A549 (cell line): ENCODE measurements at regions not wholly inside any gene's neighbourhood (a gene's known extent, or its start where the extent isn't known, plus 50 kb on each side); places are given as distances from the start of the nearest gene placed in this dataset.

Experiments
- ATAC-seq, 2 experiments: fragments of 200-7000 bp in 1 of 2; fragments of >200 bp in 1 of 2; cut with Nextera tagmentation in 1 of 2; cut with Tn5 transposase in 1 of 2; 3 replicates each; pipeline versions ENCODE4 v1.8.0 to v1.9.1; 2018 to 2020; ENCODE audit warnings: mild to moderate bottlenecking in 1 of 2, moderate library complexity in 1 of 2
- CTCF ChIA-PET: fragments of 300-600 bp; sonication (Branson Sonifier 250); formaldehyde crosslinking; extraction: SDS; loops from one replicate; lab custom pipeline; 2021; ENCODE audit warnings: antibody characterized with exemption, inconsistent platforms; lab: Yijun Ruan, JAX
- POLR2A ChIA-PET: fragments of 350-600 bp; formaldehyde crosslinking; extraction: SDS; loops from one replicate; lab custom pipeline; 2021; ENCODE audit warnings: antibody characterized with exemption, inconsistent platforms; lab: Yijun Ruan, JAX
- DNase-seq, 2 experiments: peaks; one replicate each; pipeline versions ENCODE4 v3.0.0 to v3.0.0-alpha.2; 2011 to 2016; ENCODE audit warnings: low read depth in 1 of 2, low spot score in 1 of 2
- FAIRE-seq: peaks from 2 replicates; lab custom pipeline; 2011; peaks lifted over from hg19 to GRCh38; lab: Jason Lieb, UNC
- H3K27ac ChIP-seq, 2 experiments: fragments of >200 bp; sonication (Bioruptor Twin); formaldehyde crosslinking; 3 replicates each; pipeline ENCODE4 v1.5.1; 2016 to 2017
- H3K4me1 ChIP-seq: fragments of >200 bp; sonication (Bioruptor Twin); formaldehyde crosslinking; 3 replicates; pipeline ENCODE4 v1.6.1; 2016
- H3K4me2 ChIP-seq: fragments of >200 bp; sonication (Bioruptor Twin); formaldehyde crosslinking; 3 replicates; pipeline ENCODE4 v1.6.1; 2016
- H3K4me3 ChIP-seq: fragments of >200 bp; sonication (Bioruptor Twin); formaldehyde crosslinking; 3 replicates; pipeline ENCODE4 v1.5.1; 2016
- H3K9me3 ChIP-seq: fragments of >200 bp; sonication (Bioruptor Twin); formaldehyde crosslinking; 3 replicates; pipeline ENCODE4 v1.6.1; 2016
- CEBPB ChIP-seq, 2 experiments: fragments of >200 bp in 1 of 2; sonication (Bioruptor Twin) in 1 of 2; formaldehyde crosslinking in 1 of 2; IDR thresholded peaks; 2 replicates each; pipeline ENCODE4 v1.6.1; 2012 to 2016
- EP300 ChIP-seq, 2 experiments: fragments of >200 bp; sonication (Bioruptor Twin); formaldehyde crosslinking; IDR thresholded peaks; 2 replicates in 1 of 2; 3 replicates in 1 of 2; pipeline ENCODE4 v1.6.1; 2016 to 2017
- ESRRA ChIP-seq: fragments of 150-350 bp; IDR thresholded peaks from 2 replicates; pipeline ENCODE4 v1.6.1; 2014; ENCODE audit warnings: mild to moderate bottlenecking, low read length, borderline replicate concordance
- FOSB ChIP-seq: fragments of 250-450 bp; sonication (Bioruptor Pico); IDR thresholded peaks from 2 replicates; pipeline ENCODE4 v1.5.0; 2020; ENCODE audit warnings: mild to moderate bottlenecking, moderate library complexity
- FOSL2 ChIP-seq, 2 experiments: fragments of 450-650 bp in 1 of 2; fragments of >200 bp in 1 of 2; sonication (Bioruptor Twin) in 1 of 2; formaldehyde crosslinking; IDR thresholded peaks; 2 replicates each; pipeline versions ENCODE4 v1.5.0 to v1.6.1; 2016 to 2020; ENCODE audit warnings: mild to moderate bottlenecking in 1 of 2, moderate library complexity in 1 of 2
- HEYL ChIP-seq: fragments of 250-450 bp; sonication (Bioruptor Pico); IDR thresholded peaks from 2 replicates; pipeline ENCODE4 v1.8.0; 2021; ENCODE audit warnings: mild to moderate bottlenecking, moderate library complexity
- HOXB5 ChIP-seq: fragments of 250-450 bp; sonication (Bioruptor Pico); IDR thresholded peaks from 2 replicates; pipeline ENCODE4 v1.5.0; 2020; ENCODE audit warnings: mild to moderate bottlenecking, moderate library complexity
- JUN ChIP-seq, 2 experiments: fragments of >200 bp; sonication (Bioruptor Twin); formaldehyde crosslinking; IDR thresholded peaks; 2 replicates in 1 of 2; 3 replicates in 1 of 2; pipeline ENCODE4 v1.6.1; 2016 to 2017
- MYC ChIP-seq: IDR thresholded peaks from 2 replicates; pipeline ENCODE4 v1.6.1; 2012; ENCODE audit warnings: mild to moderate bottlenecking, inconsistent platforms, low read length, improper control_type of control experiment, borderline replicate concordance
- NPAS2 ChIP-seq: fragments of 250-450 bp; sonication (Bioruptor Pico); IDR thresholded peaks from 2 replicates; pipeline ENCODE4 v1.8.0; 2022; ENCODE audit warnings: mild to moderate bottlenecking, moderate library complexity, borderline replicate concordance
- POLR2A ChIP-seq: IDR thresholded peaks from 2 replicates; pipeline ENCODE4 v1.6.1; 2012; ENCODE audit warnings: mild to moderate bottlenecking, low read length
- RAD21 ChIP-seq, 2 experiments: fragments of >200 bp in 1 of 2; sonication (Bioruptor Twin) in 1 of 2; formaldehyde crosslinking in 1 of 2; IDR thresholded peaks in 1 of 2; conservative IDR thresholded peaks in 1 of 2; 2 replicates in 1 of 2; 3 replicates in 1 of 2; pipeline ENCODE4 v1.6.1; 2012 to 2018; ENCODE audit warnings: inconsistent platforms in 1 of 2
- RCOR1 ChIP-seq: fragments of 150-350 bp; IDR thresholded peaks from 2 replicates; pipeline ENCODE4 v1.6.1; 2014; ENCODE audit warnings: antibody characterized with exemption, low read length, low read depth
- RNF2 ChIP-seq: fragments of 200-600 bp; sonication (generic); IDR thresholded peaks from 2 replicates; pipeline ENCODE4 v1.6.1; 2016; ENCODE audit warnings: low read depth, mild to moderate bottlenecking, antibody characterized with exemption, moderate library complexity, borderline replicate concordance
- TP53 ChIP-seq: fragments of 250-450 bp; sonication (Bioruptor Pico); IDR thresholded peaks from 2 replicates; pipeline ENCODE4 v1.5.0; 2021; ENCODE audit warnings: mild to moderate bottlenecking, moderate library complexity
- ZFP36 ChIP-seq: fragments of 450-650 bp; IDR thresholded peaks from 2 replicates; pipeline ENCODE4 v1.6.1; 2014; ENCODE audit warnings: borderline replicate concordance; ENCODE audit not compliant: partially characterized antibody
- WGBS: methylation state at CpG from one replicate; pipeline ENCODE4 v1.1.6; 2017; ENCODE audit errors: missing lambda C conversion rate; 5-methylcytosine and 5-hydroxymethylcytosine counted together
- TF ChIP-seq, protein P1 (sequence below): fragments of 450-650 bp; IDR thresholded peaks from 2 replicates; pipeline ENCODE4 v1.6.1; 2014; ENCODE audit warnings: antibody characterized with exemption
- TF ChIP-seq, protein P2 (sequence below): fragments of >200 bp; sonication (Bioruptor Twin); formaldehyde crosslinking; IDR thresholded peaks from 3 replicates; pipeline ENCODE4 v1.6.1; 2016
- TF ChIP-seq, protein P3 (sequence below): fragments of >200 bp; sonication (Bioruptor Twin); formaldehyde crosslinking; IDR thresholded peaks from 2 replicates; pipeline ENCODE4 v1.6.1; 2016
- TF ChIP-seq, protein P4 (sequence below): fragments of 150-350 bp; IDR thresholded peaks from 2 replicates; pipeline ENCODE4 v1.6.1; 2014; ENCODE audit warnings: low read depth, mild to moderate bottlenecking, low read length
- TF ChIP-seq, protein P5 (sequence below): IDR thresholded peaks from 2 replicates; pipeline ENCODE4 v1.6.1; 2012; ENCODE audit warnings: low read depth, borderline replicate concordance
- TF ChIP-seq, protein P6 (sequence below): IDR thresholded peaks from 2 replicates; pipeline ENCODE4 v1.6.1; 2012
- TF ChIP-seq, protein P7 (sequence below): fragments of 250-450 bp; sonication (Bioruptor Pico); IDR thresholded peaks from 2 replicates; pipeline ENCODE4 v1.5.0; 2020; ENCODE audit warnings: low read depth, mild to moderate bottlenecking, moderate library complexity

DNA sequence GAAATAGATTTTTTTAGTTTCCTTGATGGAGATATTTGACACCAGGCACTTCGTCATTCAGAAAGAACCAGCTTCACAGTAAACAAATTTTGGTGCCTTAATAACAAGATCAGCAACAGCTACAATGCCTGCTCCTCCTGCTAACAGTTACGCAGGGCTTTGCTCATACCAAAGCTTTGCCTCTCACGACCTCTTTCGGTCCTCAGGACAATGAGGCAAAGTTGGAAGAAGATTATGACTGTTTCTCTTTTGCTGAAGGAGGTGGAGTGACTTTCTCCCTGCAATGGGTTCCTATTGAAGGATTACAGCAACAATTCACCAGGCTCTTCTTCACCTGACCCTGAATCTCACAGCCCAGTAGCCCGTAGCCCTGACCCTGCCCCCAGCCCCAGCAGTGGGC, 440.1 kb downstream of the PREX1 start:
- ATAC-seq = no peak
- no peak for DNase-seq
- FAIRE-seq = no peak
- H3K4me1 ChIP-seq = no peaks in the 10 kb centered on the region
- no peak overlapping the region for H3K4me2 ChIP-seq
- POLR2A ChIA-PET = no interaction called here
- 38% methylated on average over 5 of the region's 5 CpGs for WGBS
- H3K9me3 ChIP-seq = no peaks in the 10 kb centered on the region
- no peak overlapping the region for H3K4me3 ChIP-seq
- CTCF ChIA-PET = interaction anchor here (1.0 kb wide), 1 partner anchor 10 kb away, joined by 3 read pairs; no protein-coding TSS in a partner anchor
- no peak overlapping the region for H3K27ac ChIP-seq
- TF ChIP-seq RAD21 (conservative IDR thresholded peaks at IDR 0.05 in 1 of 2, IDR thresholded peaks at IDR 0.05 in 1 of 2) = peak in 1 of 2 experiments; percentile 29; a peak in 1 of 5 replicates
- TF ChIP-seq, protein P1, sequence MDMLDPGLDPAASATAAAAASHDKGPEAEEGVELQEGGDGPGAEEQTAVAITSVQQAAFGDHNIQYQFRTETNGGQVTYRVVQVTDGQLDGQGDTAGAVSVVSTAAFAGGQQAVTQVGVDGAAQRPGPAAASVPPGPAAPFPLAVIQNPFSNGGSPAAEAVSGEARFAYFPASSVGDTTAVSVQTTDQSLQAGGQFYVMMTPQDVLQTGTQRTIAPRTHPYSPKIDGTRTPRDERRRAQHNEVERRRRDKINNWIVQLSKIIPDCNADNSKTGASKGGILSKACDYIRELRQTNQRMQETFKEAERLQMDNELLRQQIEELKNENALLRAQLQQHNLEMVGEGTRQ = no peak

DNA sequence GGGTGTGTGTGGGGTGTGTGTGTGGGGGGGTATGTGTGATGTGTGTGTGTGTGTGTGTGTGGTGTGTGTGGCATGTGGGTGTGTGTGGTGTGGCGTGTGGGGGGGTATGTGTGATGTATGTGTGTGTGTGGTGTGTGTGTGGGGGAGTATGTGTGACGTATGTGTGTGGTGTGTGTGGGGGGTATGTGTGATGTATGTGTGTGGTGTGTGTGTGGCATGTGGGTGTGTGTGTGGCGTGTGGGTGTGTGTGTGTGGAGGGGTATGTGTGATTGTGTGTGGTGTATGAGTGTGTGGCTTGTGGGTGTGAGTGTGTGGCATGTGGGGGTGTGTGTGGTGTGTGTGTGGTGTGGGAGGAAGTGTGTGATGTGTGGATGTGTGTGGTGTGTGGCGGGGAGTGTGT, 442.3 kb downstream of the PREX1 start:
- WGBS = 52% methylated on average over 4 of the region's 4 CpGs
- no peak for TF ChIP-seq ESRRA
- TF ChIP-seq, protein P2, sequence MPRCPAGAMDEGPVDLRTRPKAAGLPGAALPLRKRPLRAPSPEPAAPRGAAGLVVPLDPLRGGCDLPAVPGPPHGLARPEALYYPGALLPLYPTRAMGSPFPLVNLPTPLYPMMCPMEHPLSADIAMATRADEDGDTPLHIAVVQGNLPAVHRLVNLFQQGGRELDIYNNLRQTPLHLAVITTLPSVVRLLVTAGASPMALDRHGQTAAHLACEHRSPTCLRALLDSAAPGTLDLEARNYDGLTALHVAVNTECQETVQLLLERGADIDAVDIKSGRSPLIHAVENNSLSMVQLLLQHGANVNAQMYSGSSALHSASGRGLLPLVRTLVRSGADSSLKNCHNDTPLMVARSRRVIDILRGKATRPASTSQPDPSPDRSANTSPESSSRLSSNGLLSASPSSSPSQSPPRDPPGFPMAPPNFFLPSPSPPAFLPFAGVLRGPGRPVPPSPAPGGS = no peak
- TF ChIP-seq POLR2A = peak; percentile 6; the same call in 1 of the 2 replicates
- TF ChIP-seq FOSL2 (IDR thresholded peaks at IDR 0.05) = no peak
- no peak for TF ChIP-seq FOSL2 (CRISPR knock-in tag; IDR thresholded peaks at IDR 0.05)
- ChIA-PET POLR2A (no interaction called here), CTCF (interaction anchor here (0.9 kb wide), 1 partner anchor 272 kb away, joined by 3 read pairs; no protein-coding TSS in a partner anchor)
- FAIRE-seq (no peak), ATAC-seq (no peak), DNase-seq (no peak)
- no peaks in the 10 kb centered on the region for H3K9me3 ChIP-seq
- no peak overlapping the region for H3K4me2 ChIP-seq
- no peak overlapping the region for H3K27ac ChIP-seq
- no peaks in the 10 kb centered on the region for H3K4me1 ChIP-seq
- H3K4me3 ChIP-seq = no peak overlapping the region

DNA sequence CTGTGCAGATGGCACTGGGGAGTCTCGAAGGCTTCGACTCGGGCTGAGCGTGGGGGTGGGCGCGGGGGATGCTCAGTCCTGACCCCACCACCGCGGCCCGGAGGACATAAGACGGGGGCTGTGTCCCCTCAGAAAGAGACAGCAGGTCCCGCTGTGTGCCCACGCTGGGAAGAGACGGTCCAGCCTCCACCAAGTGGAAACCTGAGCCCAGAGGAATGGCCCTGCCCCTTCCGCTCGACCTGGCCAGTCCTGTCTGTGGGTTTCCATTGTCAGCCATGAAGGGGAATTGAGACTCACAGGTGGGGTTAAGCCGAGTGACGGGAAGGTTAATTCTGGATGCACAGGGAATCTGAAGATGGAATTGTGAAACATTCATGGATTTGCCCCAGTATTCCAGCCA, 442.7 kb downstream of the PREX1 start:
- CTCF ChIA-PET = no interaction called here
- no peak for FAIRE-seq
- POLR2A ChIA-PET = no interaction called here
- no peak for ATAC-seq
- no peak for DNase-seq
- Histone ChIP-seq H3K9me3 (no peaks in the 10 kb centered on the region), H3K4me3 (no peak overlapping the region), H3K27ac (no peak overlapping the region), H3K4me2 (no peak overlapping the region), H3K4me1 (no peaks in the 10 kb centered on the region)
- 71% methylated on average over 5 of the region's 17 CpGs for WGBS
- TF ChIP-seq EP300 (IDR thresholded peaks at IDR 0.05) (no peak), RAD21 (conservative IDR thresholded peaks at IDR 0.05 in 1 of 2, IDR thresholded peaks at IDR 0.05 in 1 of 2) (no peak), JUN (IDR thresholded peaks at IDR 0.05) (no peak), ESRRA (no peak), HEYL (CRISPR knock-in tag) (no peak), TP53 (no peak), ZFP36 (no peak), FOSB (CRISPR knock-in tag) (no peak), RCOR1 (no peak), CEBPB (IDR thresholded peaks at IDR 0.05) (no peak), NPAS2 (CRISPR knock-in tag) (no peak), MYC (no peak), HOXB5 (no peak), RNF2 (no peak)
- TF ChIP-seq, protein P3, sequence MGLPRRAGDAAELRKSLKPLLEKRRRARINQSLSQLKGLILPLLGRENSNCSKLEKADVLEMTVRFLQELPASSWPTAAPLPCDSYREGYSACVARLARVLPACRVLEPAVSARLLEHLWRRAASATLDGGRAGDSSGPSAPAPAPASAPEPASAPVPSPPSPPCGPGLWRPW = no peak
- TF ChIP-seq, protein P4, sequence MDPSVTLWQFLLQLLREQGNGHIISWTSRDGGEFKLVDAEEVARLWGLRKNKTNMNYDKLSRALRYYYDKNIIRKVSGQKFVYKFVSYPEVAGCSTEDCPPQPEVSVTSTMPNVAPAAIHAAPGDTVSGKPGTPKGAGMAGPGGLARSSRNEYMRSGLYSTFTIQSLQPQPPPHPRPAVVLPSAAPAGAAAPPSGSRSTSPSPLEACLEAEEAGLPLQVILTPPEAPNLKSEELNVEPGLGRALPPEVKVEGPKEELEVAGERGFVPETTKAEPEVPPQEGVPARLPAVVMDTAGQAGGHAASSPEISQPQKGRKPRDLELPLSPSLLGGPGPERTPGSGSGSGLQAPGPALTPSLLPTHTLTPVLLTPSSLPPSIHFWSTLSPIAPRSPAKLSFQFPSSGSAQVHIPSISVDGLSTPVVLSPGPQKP = no peak
- TF ChIP-seq, protein P5, sequence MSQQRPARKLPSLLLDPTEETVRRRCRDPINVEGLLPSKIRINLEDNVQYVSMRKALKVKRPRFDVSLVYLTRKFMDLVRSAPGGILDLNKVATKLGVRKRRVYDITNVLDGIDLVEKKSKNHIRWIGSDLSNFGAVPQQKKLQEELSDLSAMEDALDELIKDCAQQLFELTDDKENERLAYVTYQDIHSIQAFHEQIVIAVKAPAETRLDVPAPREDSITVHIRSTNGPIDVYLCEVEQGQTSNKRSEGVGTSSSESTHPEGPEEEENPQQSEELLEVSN = no peak
- TF ChIP-seq, protein P6, sequence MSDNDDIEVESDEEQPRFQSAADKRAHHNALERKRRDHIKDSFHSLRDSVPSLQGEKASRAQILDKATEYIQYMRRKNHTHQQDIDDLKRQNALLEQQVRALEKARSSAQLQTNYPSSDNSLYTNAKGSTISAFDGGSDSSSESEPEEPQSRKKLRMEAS = no peak
- TF ChIP-seq, protein P7, sequence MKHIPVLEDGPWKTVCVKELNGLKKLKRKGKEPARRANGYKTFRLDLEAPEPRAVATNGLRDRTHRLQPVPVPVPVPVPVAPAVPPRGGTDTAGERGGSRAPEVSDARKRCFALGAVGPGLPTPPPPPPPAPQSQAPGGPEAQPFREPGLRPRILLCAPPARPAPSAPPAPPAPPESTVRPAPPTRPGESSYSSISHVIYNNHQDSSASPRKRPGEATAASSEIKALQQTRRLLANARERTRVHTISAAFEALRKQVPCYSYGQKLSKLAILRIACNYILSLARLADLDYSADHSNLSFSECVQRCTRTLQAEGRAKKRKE (CRISPR knock-in tag) = no peak
